Loucy (cell line): ENCODE measurements at regions not wholly inside any gene's neighbourhood (a gene's known extent, or its start where the extent isn't known, plus 50 kb on each side); places are given as distances from the start of the nearest gene placed in this dataset.
A peak's percentile ranks its signal among the peaks of the same experiment; 100 is the strongest.

Experiments
- H2AFZ ChIP-seq: fragments of 200-600 bp; sonication (generic); 2 replicates; pipeline ENCODE4 v1.6.0; 2016; ENCODE audit warnings: antibody characterized with exemption, mild to moderate bottlenecking, low read length, moderate library complexity
- H3F3A ChIP-seq: fragments of 200-600 bp; 2 replicates; pipeline ENCODE4 v1.6.0; 2016; ENCODE audit warnings: antibody characterized with exemption, low read depth, mild to moderate bottlenecking
- H3K27me3 ChIP-seq: fragments of 200-600 bp; sonication (generic); 2 replicates; pipeline ENCODE4 v1.6.1; 2014; ENCODE audit warnings: low read length, mild to moderate bottlenecking; ENCODE audit not compliant: insufficient read depth, poor library complexity, severe bottlenecking
- H3K36me3 ChIP-seq: fragments of 200-600 bp; sonication (generic); 2 replicates; pipeline ENCODE4 v1.6.1; 2016; ENCODE audit warnings: low read length; ENCODE audit not compliant: insufficient read depth
- H3K4me1 ChIP-seq: fragments of 200-600 bp; sonication (generic); 2 replicates; pipeline ENCODE4 v1.5.1; 2014; ENCODE audit warnings: low read length, mild to moderate bottlenecking; ENCODE audit not compliant: insufficient read depth, poor library complexity, severe bottlenecking
- H3K4me2 ChIP-seq: fragments of 200-600 bp; sonication (generic); 2 replicates; pipeline ENCODE4 v1.6.0; 2014; ENCODE audit warnings: antibody characterized with exemption, low read length, low read depth, mild to moderate bottlenecking; ENCODE audit not compliant: poor library complexity, severe bottlenecking
- H3K4me3 ChIP-seq: fragments of 200-600 bp; sonication (generic); 2 replicates; pipeline ENCODE4 v1.5.1; 2014; ENCODE audit warnings: low read length, mild to moderate bottlenecking, mixed read lengths; ENCODE audit not compliant: poor library complexity, severe bottlenecking
- H3K79me2 ChIP-seq: fragments of 200-600 bp; sonication (generic); 2 replicates; pipeline ENCODE4 v1.6.1; 2014; ENCODE audit warnings: low read length; ENCODE audit not compliant: insufficient read depth
- H3K9ac ChIP-seq: fragments of 200-600 bp; sonication (generic); 2 replicates; pipeline ENCODE4 v1.6.0; 2014; ENCODE audit warnings: mild to moderate bottlenecking, low read depth, low read length, moderate library complexity; ENCODE audit not compliant: poor library complexity, severe bottlenecking
- H3K9me2 ChIP-seq: fragments of 200-600 bp; sonication (generic); replicated peaks from 2 replicates; pipeline ENCODE4 v1.6.1; 2016; ENCODE audit warnings: low read depth, low read length, mixed read lengths
- H3K9me3 ChIP-seq: fragments of 200-600 bp; sonication (generic); 2 replicates; pipeline ENCODE4 v1.6.1; 2014; ENCODE audit warnings: mild to moderate bottlenecking, antibody characterized with exemption, low read length, low read depth; ENCODE audit not compliant: insufficient read depth
- H4K20me1 ChIP-seq: fragments of 200-600 bp; sonication (generic); 2 replicates; pipeline ENCODE4 v1.6.0; 2014; ENCODE audit warnings: antibody characterized with exemption, low read length, mild to moderate bottlenecking; ENCODE audit not compliant: insufficient read depth, poor library complexity, severe bottlenecking
- EZH2phosphoT487 ChIP-seq: fragments of 200-600 bp; IDR thresholded peaks from 2 replicates; pipeline ENCODE4 v1.6.1; 2018; ENCODE audit warnings: antibody characterized with exemption, mild to moderate bottlenecking, moderate library complexity, borderline replicate concordance
- TF ChIP-seq, protein P1 (sequence below): fragments of 200-600 bp; sonication (generic); conservative IDR thresholded peaks from 2 replicates; pipeline ENCODE4 v1.5.1; 2014; ENCODE audit warnings: mild to moderate bottlenecking, antibody characterized with exemption, low read length

DNA sequence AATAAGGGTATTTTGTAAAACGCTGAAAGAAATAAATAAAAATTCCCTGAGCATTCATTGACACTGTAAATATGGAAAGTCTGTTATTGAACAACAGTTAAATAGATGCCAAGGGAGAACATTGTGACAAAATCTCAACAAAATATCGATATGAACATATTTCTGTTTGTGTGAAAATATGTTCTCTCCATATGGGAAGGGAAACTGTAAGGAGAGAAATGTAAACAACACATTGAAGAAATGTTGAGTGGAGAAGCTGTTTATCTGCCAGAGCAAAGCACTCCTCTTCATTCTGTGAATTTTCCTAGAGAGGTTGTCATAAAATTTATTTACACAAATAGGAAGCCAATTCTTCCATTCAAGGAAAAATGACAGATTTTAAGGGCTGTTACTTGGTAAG, 57.1 kb upstream of the EOMES start:
- H3K9me3 ChIP-seq: no peaks in the 10 kb centered on the region
- no peaks in the 10 kb centered on the region for H3K79me2 ChIP-seq
- H2AFZ ChIP-seq: no peak overlapping the region
- peaks cover 22% of the 10 kb centered on the region for H3K4me1 ChIP-seq
- H4K20me1 ChIP-seq: no peaks in the 10 kb centered on the region
- H3K36me3 ChIP-seq: no peaks in the 10 kb centered on the region
- no peaks in the 10 kb centered on the region for H3K27me3 ChIP-seq
- no peaks in the 10 kb centered on the region for H3K9me2 ChIP-seq
- no peaks in the 10 kb centered on the region for H3F3A ChIP-seq
- H3K4me2 ChIP-seq: no peak overlapping the region
- H3K4me3 ChIP-seq: no peak overlapping the region
- no peak overlapping the region for H3K9ac ChIP-seq
- no peak for TF ChIP-seq EZH2phosphoT487
- TF ChIP-seq, protein P1, sequence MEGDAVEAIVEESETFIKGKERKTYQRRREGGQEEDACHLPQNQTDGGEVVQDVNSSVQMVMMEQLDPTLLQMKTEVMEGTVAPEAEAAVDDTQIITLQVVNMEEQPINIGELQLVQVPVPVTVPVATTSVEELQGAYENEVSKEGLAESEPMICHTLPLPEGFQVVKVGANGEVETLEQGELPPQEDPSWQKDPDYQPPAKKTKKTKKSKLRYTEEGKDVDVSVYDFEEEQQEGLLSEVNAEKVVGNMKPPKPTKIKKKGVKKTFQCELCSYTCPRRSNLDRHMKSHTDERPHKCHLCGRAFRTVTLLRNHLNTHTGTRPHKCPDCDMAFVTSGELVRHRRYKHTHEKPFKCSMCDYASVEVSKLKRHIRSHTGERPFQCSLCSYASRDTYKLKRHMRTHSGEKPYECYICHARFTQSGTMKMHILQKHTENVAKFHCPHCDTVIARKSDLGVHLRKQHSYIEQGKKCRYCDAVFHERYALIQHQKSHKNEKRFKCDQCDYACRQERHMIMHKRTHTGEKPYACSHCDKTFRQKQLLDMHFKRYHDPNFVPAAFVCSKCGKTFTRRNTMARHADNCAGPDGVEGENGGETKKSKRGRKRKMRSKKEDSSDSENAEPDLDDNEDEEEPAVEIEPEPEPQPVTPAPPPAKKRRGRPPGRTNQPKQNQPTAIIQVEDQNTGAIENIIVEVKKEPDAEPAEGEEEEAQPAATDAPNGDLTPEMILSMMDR: no peak

DNA sequence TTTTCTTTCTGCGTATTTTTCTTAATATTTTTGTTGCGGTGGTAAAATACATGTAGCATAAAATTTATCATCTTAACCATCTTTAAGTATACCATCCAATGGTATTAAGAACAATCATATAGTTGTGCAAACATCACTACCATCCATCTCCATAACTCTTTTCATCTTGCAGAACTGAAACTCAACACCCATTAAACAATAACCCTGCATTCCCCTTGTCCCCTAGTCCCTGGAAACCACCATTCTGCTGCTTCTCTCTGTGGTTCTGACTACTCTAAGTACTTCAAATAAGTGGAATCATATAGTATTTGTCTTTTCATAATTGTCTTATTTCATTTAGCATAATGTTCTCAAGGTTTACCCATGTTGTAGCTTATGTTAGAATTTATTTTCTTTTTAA, 67.3 kb upstream of the EOMES start:
- Histone ChIP-seq H3F3A (no peaks in the 10 kb centered on the region), H3K27me3 (no peaks in the 10 kb centered on the region), H3K4me1 (no peaks in the 10 kb centered on the region), H2AFZ (no peak overlapping the region), H3K9ac (no peak overlapping the region), H3K36me3 (no peaks in the 10 kb centered on the region), H4K20me1 (no peaks in the 10 kb centered on the region), H3K4me2 (no peak overlapping the region), H3K79me2 (no peaks in the 10 kb centered on the region), H3K4me3 (no peak overlapping the region), H3K9me2 (no peaks in the 10 kb centered on the region), H3K9me3 (no peaks in the 10 kb centered on the region)
- no peak for TF ChIP-seq EZH2phosphoT487
- TF ChIP-seq, protein P1: no peak

DNA sequence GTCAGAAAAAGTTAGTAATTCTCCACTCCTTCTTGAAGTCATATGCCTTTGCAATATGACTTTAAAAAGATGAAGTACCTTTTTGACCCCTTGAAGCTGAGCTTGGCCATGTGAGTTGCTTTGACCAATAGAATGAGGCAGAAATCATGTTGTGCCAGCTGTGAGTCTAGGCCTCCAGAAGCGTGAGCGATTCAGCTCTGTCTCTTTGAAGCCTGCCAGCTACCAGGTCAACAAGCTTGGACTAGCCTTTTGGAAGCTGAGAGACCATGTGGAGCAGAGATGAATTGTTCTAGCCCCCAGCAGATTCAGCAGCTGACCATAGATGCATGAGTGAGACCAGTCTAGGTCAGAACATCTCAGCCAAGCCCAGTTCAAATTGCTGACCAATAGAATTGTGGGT, 69.8 kb upstream of the EOMES start:
- Histone ChIP-seq H4K20me1 (no peaks in the 10 kb centered on the region), H3K9ac (no peak overlapping the region), H3K36me3 (no peaks in the 10 kb centered on the region), H3K4me1 (no peaks in the 10 kb centered on the region), H3K4me3 (no peak overlapping the region), H3K27me3 (no peaks in the 10 kb centered on the region), H3K4me2 (no peak overlapping the region), H3K9me3 (no peaks in the 10 kb centered on the region), H3F3A (no peaks in the 10 kb centered on the region), H3K9me2 (no peaks in the 10 kb centered on the region), H2AFZ (peak overlapping the region; percentile 14), H3K79me2 (no peaks in the 10 kb centered on the region)
- no peak for TF ChIP-seq EZH2phosphoT487
- TF ChIP-seq, protein P1: no peak
